NB4 (cell line): ENCODE measurements at regions not wholly inside any gene's neighbourhood (a gene's known extent, or its start where the extent isn't known, plus 50 kb on each side); places are given as distances from the start of the nearest gene placed in this dataset.

Source experiments
- MYC ChIP-seq: IDR thresholded peaks from 2 replicates; pipeline ENCODE4 v1.6.1; 2011; ENCODE audit warnings: low read depth, low read length
- POLR2A ChIP-seq: IDR thresholded peaks from 2 replicates; pipeline ENCODE4 v1.6.1; 2011; ENCODE audit warnings: mild to moderate bottlenecking; ENCODE audit not compliant: insufficient read length; ENCODE audit errors: extremely low read depth
- TF ChIP-seq, protein P1 (sequence below): IDR thresholded peaks from one replicate; pipeline ENCODE4 v1.5.1; 2012; ENCODE audit warnings: low read depth, low read length
- TF ChIP-seq, protein P2 (sequence below): IDR thresholded peaks from 2 replicates; pipeline ENCODE4 v1.6.1; 2011; ENCODE audit warnings: low read depth, low read length

DNA sequence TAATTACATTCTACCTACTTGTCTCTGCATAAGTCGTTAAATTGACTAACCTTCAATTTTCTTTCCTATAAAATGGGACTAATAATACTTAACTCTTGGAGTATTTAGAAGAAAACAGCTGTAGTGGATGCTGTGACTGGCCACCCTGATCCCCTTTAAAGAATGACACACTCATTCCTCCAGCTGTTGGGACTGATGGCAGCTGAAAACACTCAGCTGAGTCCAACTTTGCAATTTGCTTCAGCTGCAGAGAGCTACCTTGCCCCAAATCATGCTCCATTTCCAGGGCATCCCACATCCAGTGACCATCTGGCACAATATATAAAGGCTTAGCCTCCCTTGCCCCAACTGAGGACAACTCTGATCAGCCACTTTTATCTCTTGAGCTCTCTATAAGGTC lies 89.1 kb downstream of the MID1IP1 start:
- TF ChIP-seq POLR2A (no peak), MYC (no peak)
- TF ChIP-seq, protein P1, sequence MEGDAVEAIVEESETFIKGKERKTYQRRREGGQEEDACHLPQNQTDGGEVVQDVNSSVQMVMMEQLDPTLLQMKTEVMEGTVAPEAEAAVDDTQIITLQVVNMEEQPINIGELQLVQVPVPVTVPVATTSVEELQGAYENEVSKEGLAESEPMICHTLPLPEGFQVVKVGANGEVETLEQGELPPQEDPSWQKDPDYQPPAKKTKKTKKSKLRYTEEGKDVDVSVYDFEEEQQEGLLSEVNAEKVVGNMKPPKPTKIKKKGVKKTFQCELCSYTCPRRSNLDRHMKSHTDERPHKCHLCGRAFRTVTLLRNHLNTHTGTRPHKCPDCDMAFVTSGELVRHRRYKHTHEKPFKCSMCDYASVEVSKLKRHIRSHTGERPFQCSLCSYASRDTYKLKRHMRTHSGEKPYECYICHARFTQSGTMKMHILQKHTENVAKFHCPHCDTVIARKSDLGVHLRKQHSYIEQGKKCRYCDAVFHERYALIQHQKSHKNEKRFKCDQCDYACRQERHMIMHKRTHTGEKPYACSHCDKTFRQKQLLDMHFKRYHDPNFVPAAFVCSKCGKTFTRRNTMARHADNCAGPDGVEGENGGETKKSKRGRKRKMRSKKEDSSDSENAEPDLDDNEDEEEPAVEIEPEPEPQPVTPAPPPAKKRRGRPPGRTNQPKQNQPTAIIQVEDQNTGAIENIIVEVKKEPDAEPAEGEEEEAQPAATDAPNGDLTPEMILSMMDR = no peak
- TF ChIP-seq, protein P2, sequence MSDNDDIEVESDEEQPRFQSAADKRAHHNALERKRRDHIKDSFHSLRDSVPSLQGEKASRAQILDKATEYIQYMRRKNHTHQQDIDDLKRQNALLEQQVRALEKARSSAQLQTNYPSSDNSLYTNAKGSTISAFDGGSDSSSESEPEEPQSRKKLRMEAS = no peak
